ENCODE measurements at regions not wholly inside any gene's neighbourhood (a gene's known extent, or its start where the extent isn't known, plus 50 kb on each side); places are given as distances from the start of the nearest gene placed in this dataset.

DNA sequence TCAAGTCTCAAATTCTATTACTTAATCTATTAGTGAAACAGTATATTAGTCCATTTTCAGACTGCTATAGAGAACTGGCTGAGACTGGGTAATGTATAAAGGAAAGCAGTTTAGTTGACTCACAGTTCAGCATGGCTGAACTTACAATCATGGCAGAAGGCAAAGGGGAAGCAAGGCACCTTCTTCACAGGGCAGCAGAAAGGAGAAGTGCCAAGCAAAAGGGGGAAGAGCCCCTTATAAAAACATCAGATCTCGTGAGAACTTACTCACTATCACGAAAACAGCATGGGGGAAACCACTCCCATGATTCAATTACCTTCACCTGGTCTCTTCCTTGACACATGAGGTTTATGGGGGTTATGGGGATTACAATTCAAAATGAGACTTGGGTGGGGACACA is 67.9 kb upstream of the CHSY3 start:
- TF ChIP-seq, protein P1, sequence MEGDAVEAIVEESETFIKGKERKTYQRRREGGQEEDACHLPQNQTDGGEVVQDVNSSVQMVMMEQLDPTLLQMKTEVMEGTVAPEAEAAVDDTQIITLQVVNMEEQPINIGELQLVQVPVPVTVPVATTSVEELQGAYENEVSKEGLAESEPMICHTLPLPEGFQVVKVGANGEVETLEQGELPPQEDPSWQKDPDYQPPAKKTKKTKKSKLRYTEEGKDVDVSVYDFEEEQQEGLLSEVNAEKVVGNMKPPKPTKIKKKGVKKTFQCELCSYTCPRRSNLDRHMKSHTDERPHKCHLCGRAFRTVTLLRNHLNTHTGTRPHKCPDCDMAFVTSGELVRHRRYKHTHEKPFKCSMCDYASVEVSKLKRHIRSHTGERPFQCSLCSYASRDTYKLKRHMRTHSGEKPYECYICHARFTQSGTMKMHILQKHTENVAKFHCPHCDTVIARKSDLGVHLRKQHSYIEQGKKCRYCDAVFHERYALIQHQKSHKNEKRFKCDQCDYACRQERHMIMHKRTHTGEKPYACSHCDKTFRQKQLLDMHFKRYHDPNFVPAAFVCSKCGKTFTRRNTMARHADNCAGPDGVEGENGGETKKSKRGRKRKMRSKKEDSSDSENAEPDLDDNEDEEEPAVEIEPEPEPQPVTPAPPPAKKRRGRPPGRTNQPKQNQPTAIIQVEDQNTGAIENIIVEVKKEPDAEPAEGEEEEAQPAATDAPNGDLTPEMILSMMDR (IDR thresholded peaks at IDR 0.05) = no peak
- no peak for TF ChIP-seq POLR2A (IDR thresholded peaks at IDR 0.05)

Measured in uterus (tissue), 2 donors.